OCI-LY3 (cell line): ENCODE measurements at regions not wholly inside any gene's neighbourhood (a gene's known extent, or its start where the extent isn't known, plus 50 kb on each side); places are given as distances from the start of the nearest gene placed in this dataset.

Source experiments
- H2AFZ ChIP-seq: fragments of 200-600, 300-600 bp; shearing (Covaris generic); 2 replicates; pipeline ENCODE4 v1.6.0; 2014; ENCODE audit warnings: antibody characterized with exemption, low read depth, low read length
- H3K27ac ChIP-seq: fragments of 200-600, 300-600 bp; sonication (generic); 2 replicates; pipeline ENCODE4 v1.5.1; 2014; ENCODE audit warnings: mild to moderate bottlenecking, low read length, moderate library complexity, mixed read lengths
- H3K27me3 ChIP-seq: fragments of 200-600, 300-600 bp; sonication (generic); 2 replicates; pipeline ENCODE4 v1.6.1; 2014; ENCODE audit warnings: low read depth, low read length, mixed read lengths
- H3K36me3 ChIP-seq: fragments of 200-600, 300-600 bp; sonication (generic); replicated peaks from 2 replicates; pipeline ENCODE3; 2014; ENCODE audit warnings: low read depth, low read length, mixed read lengths
- H3K4me1 ChIP-seq: fragments of 300-600, 200-600 bp; sonication (generic); 2 replicates; pipeline ENCODE4 v1.6.1; 2014; ENCODE audit warnings: low read length, mixed read lengths
- H3K4me2 ChIP-seq: fragments of 200-600, 300-600 bp; sonication (generic); 2 replicates; pipeline ENCODE4 v1.6.1; 2014; ENCODE audit warnings: low read length, mixed read lengths
- H3K4me3 ChIP-seq: fragments of 300-600, 200-600 bp; sonication (generic); 2 replicates; pipeline ENCODE4 v1.5.1; 2014; ENCODE audit warnings: antibody characterized with exemption, mild to moderate bottlenecking, low read length, moderate library complexity
- H3K79me2 ChIP-seq: fragments of 300-600, 200-600 bp; shearing (Covaris generic); 2 replicates; pipeline ENCODE4 v1.6.1; 2014; ENCODE audit warnings: mild to moderate bottlenecking, low read length, mixed read lengths
- H3K9ac ChIP-seq: fragments of 300-600, 200-600 bp; shearing (Covaris generic); 2 replicates; pipeline ENCODE4 v1.6.0; 2014; ENCODE audit warnings: mild to moderate bottlenecking, low read length, moderate library complexity
- H3K9me3 ChIP-seq: fragments of 200-600, 300-600 bp; shearing (Covaris generic); 2 replicates; pipeline ENCODE4 v1.6.1; 2014; ENCODE audit warnings: low read length, mixed read lengths; ENCODE audit not compliant: insufficient read depth
- H4K20me1 ChIP-seq: fragments of 200-600, 300-600 bp; sonication (generic); 2 replicates; pipeline ENCODE4 v1.6.1; 2016; ENCODE audit warnings: low read length, mixed read lengths; ENCODE audit not compliant: insufficient read depth
- CTCF ChIP-seq: fragments of 200-600, 300-600 bp; sonication (generic); IDR thresholded peaks from 2 replicates; pipeline ENCODE4 v1.5.1; 2014; ENCODE audit warnings: antibody characterized with exemption, low read length, low read depth
- EZH2phosphoT487 ChIP-seq: fragments of 200-600 bp; shearing (Covaris generic); IDR thresholded peaks from 2 replicates; pipeline ENCODE4 v1.6.1; 2018; ENCODE audit warnings: antibody characterized with exemption, mixed run types, low read depth

GRCh38 chr16:55176901-55177300, 147.1 kb upstream of the IRX6 start:
- no peak for TF ChIP-seq EZH2phosphoT487
- no peak for TF ChIP-seq CTCF
- Histone ChIP-seq H3K79me2 (no peaks in the 10 kb centered on the region), H3K27ac (no peak overlapping the region), H3K4me1 (no peaks in the 10 kb centered on the region), H4K20me1 (no peaks in the 10 kb centered on the region), H2AFZ (no peak overlapping the region), H3K4me3 (no peak overlapping the region), H3K36me3 (no peaks in the 10 kb centered on the region), H3K4me2 (no peak overlapping the region), H3K9me3 (no peaks in the 10 kb centered on the region), H3K9ac (no peak overlapping the region), H3K27me3 (no peaks in the 10 kb centered on the region)

GRCh38 chr16:55179411-55179810, 144.6 kb upstream of the IRX6 start:
- no peaks in the 10 kb centered on the region for H3K9me3 ChIP-seq
- H4K20me1 ChIP-seq = no peaks in the 10 kb centered on the region
- H3K9ac ChIP-seq = no peak overlapping the region
- no peak overlapping the region for H2AFZ ChIP-seq
- H3K4me3 ChIP-seq = no peak overlapping the region
- no peaks in the 10 kb centered on the region for H3K27me3 ChIP-seq
- H3K27ac ChIP-seq = no peak overlapping the region
- H3K4me2 ChIP-seq = no peak overlapping the region
- TF ChIP-seq EZH2phosphoT487 (no peak), CTCF (no peak)
- no peaks in the 10 kb centered on the region for H3K4me1 ChIP-seq
- H3K36me3 ChIP-seq = no peaks in the 10 kb centered on the region
- H3K79me2 ChIP-seq = no peaks in the 10 kb centered on the region

GRCh38 chr16:55179852-55180585, 144.0 kb upstream of the IRX6 start:
- Histone ChIP-seq H4K20me1 (no peaks in the 10 kb centered on the region), H3K9ac (no peak overlapping the region), H3K4me2 (no peak overlapping the region), H3K36me3 (no peaks in the 10 kb centered on the region), H3K4me1 (no peaks in the 10 kb centered on the region), H3K79me2 (no peaks in the 10 kb centered on the region), H3K9me3 (no peaks in the 10 kb centered on the region), H3K27ac (no peak overlapping the region), H2AFZ (no peak overlapping the region), H3K27me3 (no peaks in the 10 kb centered on the region), H3K4me3 (no peak overlapping the region)
- TF ChIP-seq CTCF (no peak), EZH2phosphoT487 (no peak)

GRCh38 chr16:55184052-55184451, 140.0 kb upstream of the IRX6 start:
- Histone ChIP-seq H3K9me3 (no peaks in the 10 kb centered on the region), H4K20me1 (no peaks in the 10 kb centered on the region), H3K4me1 (no peaks in the 10 kb centered on the region), H3K9ac (no peak overlapping the region), H3K36me3 (no peaks in the 10 kb centered on the region), H3K4me2 (no peak overlapping the region), H3K4me3 (no peak overlapping the region), H3K27ac (no peak overlapping the region), H2AFZ (no peak overlapping the region), H3K27me3 (no peaks in the 10 kb centered on the region), H3K79me2 (no peaks in the 10 kb centered on the region)
- TF ChIP-seq EZH2phosphoT487 (no peak), CTCF (no peak)
